ENCODE measurements at regions not wholly inside any gene's neighbourhood (a gene's known extent, or its start where the extent isn't known, plus 50 kb on each side); places are given as distances from the start of the nearest gene placed in this dataset.
A peak's percentile ranks its signal among the peaks of the same experiment; 100 is the strongest.

GRCh38 chr1:209240351-209240750 is 343.2 kb upstream of the CAMK1G start:
- DNase-seq: no peak

- no peak for DNase-seq
These were observed 342.0 kb upstream of the CAMK1G start for GRCh38 chr1:209241487-209241886.

GRCh38 chr1:209248649-209249279 is 334.8 kb upstream of the CAMK1G start:
- DNase-seq: peak; percentile 33

GRCh38 chr1:209249280-209249670 is 334.2 kb upstream of the CAMK1G start:
- no peak for DNase-seq

GRCh38 chr1:209249785-209250440 is 333.6 kb upstream of the CAMK1G start:
- no peak for DNase-seq

- DNase-seq: no peak
These were observed 332.5 kb upstream of the CAMK1G start for GRCh38 chr1:209250861-209251636.

- DNase-seq: no peak
These were observed 326.7 kb upstream of the CAMK1G start for GRCh38 chr1:209256766-209257350.

- DNase-seq: no peak
These were observed 326.1 kb upstream of the CAMK1G start for GRCh38 chr1:209257454-209257853.

GRCh38 chr1:209260136-209260535 is 323.4 kb upstream of the CAMK1G start:
- DNase-seq: no peak

GRCh38 chr1:209262631-209263030 is 320.9 kb upstream of the CAMK1G start:
- no peak for DNase-seq

- no peak for DNase-seq
These were observed 318.2 kb upstream of the CAMK1G start for GRCh38 chr1:209265301-209265700.

- no peak for DNase-seq
These were observed 316.8 kb upstream of the CAMK1G start for GRCh38 chr1:209266590-209267205.

- DNase-seq: no peak
These were observed 315.5 kb upstream of the CAMK1G start for GRCh38 chr1:209267968-209268367.

GRCh38 chr1:209268479-209268878 is 315.0 kb upstream of the CAMK1G start:
- DNase-seq: no peak

- no peak for DNase-seq
These were observed 307.2 kb upstream of the CAMK1G start for GRCh38 chr1:209276321-209276720.

- DNase-seq: no peak
These were observed 305.9 kb upstream of the CAMK1G start for GRCh38 chr1:209277662-209278061.

- DNase-seq: no peak
These were observed 291.8 kb upstream of the CAMK1G start for GRCh38 chr1:209291715-209292114.

GRCh38 chr1:209302779-209303568 is 280.5 kb upstream of the CAMK1G start:
- no peak for DNase-seq

GRCh38 chr1:209304166-209304565 is 279.3 kb upstream of the CAMK1G start:
- no peak for DNase-seq

GRCh38 chr1:209305221-209305954 is 278.1 kb upstream of the CAMK1G start:
- no peak for DNase-seq

GRCh38 chr1:209307846-209308245 is 275.7 kb upstream of the CAMK1G start:
- DNase-seq: no peak

- DNase-seq: no peak
These were observed 274.3 kb upstream of the CAMK1G start for GRCh38 chr1:209309198-209309597.

Data from NCI-H510A (cell line).